Prostate gland (tissue), 2 donors: ENCODE measurements at regions not wholly inside any gene's neighbourhood (a gene's known extent, or its start where the extent isn't known, plus 50 kb on each side); places are given as distances from the start of the nearest gene placed in this dataset.

Source experiments
- DNase-seq: peaks from one replicate; pipeline ENCODE4 v3.0.0-alpha.2; 2019; ENCODE audit warnings: low spot score
- H3K27ac ChIP-seq, 2 donors: fragments of 200-600 bp; sonication (generic); 2 replicates each; pipeline ENCODE4 v1.5.1; 2017 to 2019
- H3K27me3 ChIP-seq: fragments of 200-600 bp; sonication (generic); replicated peaks from 2 replicates; pipeline ENCODE4 v1.5.1; 2019; ENCODE audit not compliant: insufficient read depth
- H3K36me3 ChIP-seq, 2 donors: fragments of 200-600 bp; sonication (generic); 1 replicate in 1 of 2; 2 replicates in 1 of 2; pipeline versions ENCODE4 v1.5.1 to v1.8.1; 2017 to 2019
- H3K4me1 ChIP-seq: fragments of 200-600 bp; sonication (generic); replicated peaks from 2 replicates; pipeline ENCODE4 v1.5.1; 2019
- H3K4me3 ChIP-seq, 2 donors: fragments of 200-600 bp; sonication (generic); 2 replicates each; pipeline ENCODE4 v1.5.1; 2017 to 2019
- H3K9me3 ChIP-seq: fragments of 200-600 bp; sonication (generic); 2 replicates; pipeline ENCODE4 v1.5.1; 2017
- CTCF ChIP-seq, 4 experiments: fragments of 200-600 bp in 2 of 4; fragments of 450-650 bp in 2 of 4; sonication (generic) in 2 of 4; IDR thresholded peaks; 1 replicate in 3 of 4; 2 replicates in 1 of 4; pipeline ENCODE4 v1.5.1; 2016 to 2019; ENCODE audit warnings: antibody characterized with exemption in 4 of 4, mild to moderate bottlenecking in 2 of 4, moderate library complexity in 2 of 4
- POLR2A ChIP-seq: fragments of 450-650 bp; IDR thresholded peaks from one replicate; pipeline ENCODE4 v1.6.1; 2016; ENCODE audit warnings: antibody characterized with exemption, mild to moderate bottlenecking
- POLR2AphosphoS5 ChIP-seq: sonication (generic); formaldehyde crosslinking; IDR thresholded peaks from one replicate; pipeline ENCODE4 v1.6.1; 2017; ENCODE audit warnings: antibody characterized with exemption
- WGBS: methylation state at CpG from one replicate; pipeline ENCODE4 v1.1.5; 2018; 5-methylcytosine and 5-hydroxymethylcytosine counted together
- intact Hi-C: fragments of 100-400 bp; cut with DNase I; formaldehyde crosslinking; loops from one replicate; pipeline ENCODE4 v1.14.2; 2022

GRCh38 chr10:52668024-52668423, 104.6 kb downstream of the MBL2 start:
- intact Hi-C loops, result no loop called here
- 59% methylated on average over 2 of the region's 2 CpGs for WGBS

DNA sequence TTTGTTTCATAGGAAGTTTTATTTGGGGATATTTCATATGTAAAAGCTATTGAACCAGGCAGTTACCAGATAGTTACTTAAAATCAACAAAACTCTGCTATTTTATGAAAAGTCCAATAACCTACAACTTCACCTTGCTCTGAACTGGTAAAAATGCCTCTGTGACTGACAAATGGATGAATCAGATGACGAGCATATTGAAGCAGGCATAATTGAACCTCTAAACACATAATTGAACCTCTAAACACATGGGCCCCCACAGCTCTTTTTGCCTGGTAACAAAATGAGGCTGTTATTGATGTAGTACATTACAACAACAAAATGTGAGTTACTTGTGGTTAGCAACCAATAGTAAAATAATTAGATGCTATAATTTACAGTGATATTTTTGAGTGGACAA, 99.7 kb downstream of the MBL2 start:
- 76% methylated on average over 1 of the region's 1 CpG for WGBS
- Histone ChIP-seq H3K9me3 (no peaks in the 10 kb centered on the region), H3K4me1 (no peaks in the 10 kb centered on the region), H3K4me3 (no peak overlapping the region), H3K36me3 (no peaks in the 10 kb centered on the region), H3K27me3 (no peaks in the 10 kb centered on the region), H3K27ac (no peak overlapping the region)
- TF ChIP-seq POLR2AphosphoS5 (no peak), POLR2A (no peak), CTCF (IDR thresholded peaks at IDR 0.05) (no peak)
- no peak for DNase-seq
- intact Hi-C loops, result no loop called here

More at GRCh38 chr10:52668024-52668423, 104.6 kb downstream of the MBL2 start:
- no peak for DNase-seq
- H3K27me3 ChIP-seq, result no peaks in the 10 kb centered on the region
- no peaks in the 10 kb centered on the region for H3K9me3 ChIP-seq
- no peak for TF ChIP-seq CTCF (IDR thresholded peaks at IDR 0.05)
- no peak for TF ChIP-seq POLR2A
- TF ChIP-seq POLR2AphosphoS5, result no peak
- H3K27ac ChIP-seq, result no peak overlapping the region
- H3K4me1 ChIP-seq, result no peaks in the 10 kb centered on the region
- H3K4me3 ChIP-seq, result no peak overlapping the region
- no peaks in the 10 kb centered on the region for H3K36me3 ChIP-seq

DNA sequence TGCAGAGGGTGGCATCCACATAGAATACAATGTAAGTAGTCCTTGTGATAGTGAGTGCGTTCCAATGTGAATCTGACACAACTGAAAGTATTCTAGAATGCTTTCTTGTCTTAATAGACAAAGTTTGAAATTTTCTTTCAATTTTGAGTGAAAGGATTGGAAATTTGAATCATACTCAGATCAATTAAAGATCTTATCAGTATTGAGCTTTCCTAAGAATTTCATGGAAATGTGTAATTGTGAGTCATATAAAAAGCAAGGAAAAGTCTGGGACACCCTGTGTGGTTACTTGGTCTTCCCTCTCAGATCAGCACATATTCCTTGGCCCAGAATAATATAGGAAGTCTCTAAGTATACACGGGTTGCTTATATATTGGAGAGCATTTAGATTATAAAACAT, 99.1 kb downstream of the MBL2 start:
- intact Hi-C loops, result no loop called here
- Histone ChIP-seq H3K4me1 (no peaks in the 10 kb centered on the region), H3K27me3 (no peaks in the 10 kb centered on the region), H3K4me3 (no peak overlapping the region), H3K9me3 (no peaks in the 10 kb centered on the region), H3K36me3 (no peaks in the 10 kb centered on the region), H3K27ac (no peak overlapping the region)
- TF ChIP-seq POLR2A (no peak), POLR2AphosphoS5 (no peak), CTCF (IDR thresholded peaks at IDR 0.05) (no peak)
- 96% methylated on average over 2 of the region's 2 CpGs for WGBS
- no peak for DNase-seq

- no peak for DNase-seq
- TF ChIP-seq CTCF (IDR thresholded peaks at IDR 0.05), result no peak
- no peak for TF ChIP-seq POLR2AphosphoS5
- TF ChIP-seq POLR2A, result no peak
- no peaks in the 10 kb centered on the region for H3K27me3 ChIP-seq
- intact Hi-C loops, result no loop called here
- no peaks in the 10 kb centered on the region for H3K4me1 ChIP-seq
- H3K9me3 ChIP-seq, result no peaks in the 10 kb centered on the region
- H3K36me3 ChIP-seq, result no peaks in the 10 kb centered on the region
- no peak overlapping the region for H3K27ac ChIP-seq
- no peak overlapping the region for H3K4me3 ChIP-seq
Observed at GRCh38 chr10:52674474-52674873, 98.1 kb downstream of the MBL2 start.

DNA sequence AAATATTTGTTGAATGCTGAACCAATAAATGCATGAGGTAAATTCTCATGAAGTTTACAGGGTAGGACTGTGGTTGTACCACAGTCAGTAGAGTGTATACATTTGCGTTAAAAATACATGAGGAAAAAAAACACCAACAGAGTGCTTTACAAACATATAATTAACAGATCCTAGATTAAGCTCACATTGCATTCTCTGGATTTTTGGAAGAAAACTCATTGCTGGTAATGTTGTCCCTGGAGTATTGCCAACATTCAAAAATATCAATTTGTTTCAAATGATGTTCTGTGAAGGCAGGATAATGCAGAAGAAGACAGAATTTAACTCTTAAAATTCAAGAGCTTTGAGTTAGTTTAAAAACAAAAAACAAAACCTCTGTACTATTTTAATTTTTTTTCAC, 95.5 kb downstream of the MBL2 start:
- no peak for DNase-seq
- intact Hi-C loops, result no loop called here
- Histone ChIP-seq H3K4me1 (no peaks in the 10 kb centered on the region), H3K27ac (no peak overlapping the region), H3K9me3 (no peaks in the 10 kb centered on the region), H3K36me3 (no peaks in the 10 kb centered on the region), H3K27me3 (no peaks in the 10 kb centered on the region), H3K4me3 (no peak overlapping the region)
- TF ChIP-seq CTCF (IDR thresholded peaks at IDR 0.05), result no peak
- WGBS, result 61% methylated on average over 1 of the region's 1 CpG
